Endothelial cell (in vitro differentiated cells): ENCODE measurements at regions not wholly inside any gene's neighbourhood (a gene's known extent, or its start where the extent isn't known, plus 50 kb on each side); places are given as distances from the start of the nearest gene placed in this dataset.
"Not testable (repeated sequence)": the region's sequence is repeated elsewhere in the genome, so short reads cannot be mapped to it uniquely, and the experiment has no call there.

Experiments used
- DNase-seq: peaks from one replicate; pipeline ENCODE4 v3.0.0; 2021; ENCODE audit warnings: low spot score
- H3K27ac Mint-ChIP-seq: one replicate; pipeline ENCODE4 v1.8.0; 2021; ENCODE audit warnings: mixed read lengths, inconsistent platforms; ENCODE audit not compliant: unreplicated experiment
- H3K27me3 Mint-ChIP-seq: one replicate; pipeline ENCODE4 v1.8.0; 2021; ENCODE audit warnings: mild to moderate bottlenecking, moderate library complexity, mixed read lengths, inconsistent platforms; ENCODE audit not compliant: unreplicated experiment
- H3K36me3 Mint-ChIP-seq: one replicate; pipeline ENCODE4 v1.8.0; 2021; ENCODE audit warnings: mild to moderate bottlenecking, low read depth, mixed read lengths, inconsistent platforms; ENCODE audit not compliant: unreplicated experiment
- H3K4me1 Mint-ChIP-seq: one replicate; pipeline ENCODE4 v1.8.0; 2021; ENCODE audit warnings: mild to moderate bottlenecking, mixed read lengths, inconsistent platforms; ENCODE audit not compliant: unreplicated experiment
- H3K4me3 Mint-ChIP-seq: one replicate; pipeline ENCODE4 v1.8.0; 2021; ENCODE audit warnings: mild to moderate bottlenecking, mixed read lengths, inconsistent platforms; ENCODE audit not compliant: unreplicated experiment
- H3K9me3 Mint-ChIP-seq: one replicate; pipeline ENCODE4 v1.8.0; 2021; ENCODE audit warnings: mixed read lengths, inconsistent platforms; ENCODE audit not compliant: unreplicated experiment
- CTCF ChIP-seq: fragments of 200-600 bp; sonication (generic); IDR thresholded peaks from one replicate; pipeline ENCODE4 v1.5.0; 2021; ENCODE audit warnings: antibody characterized with exemption; ENCODE audit not compliant: unreplicated experiment

- Mint-ChIP-seq H3K4me3 (peak overlapping the region; percentile 87), H3K27ac (no peak overlapping the region), H3K27me3 (peaks cover 22% of the 10 kb centered on the region), H3K36me3 (no peaks in the 10 kb centered on the region), H3K4me1 (peaks cover 18% of the 10 kb centered on the region), H3K9me3 (no peaks in the 10 kb centered on the region)
- peak; percentile 35 for DNase-seq
- no peak for TF ChIP-seq CTCF
These were observed 87.5 kb upstream of the RHOU start for GRCh38 chr1:228647523-228648444.

GRCh38 chr1:228648647-228649383 is 86.5 kb upstream of the RHOU start:
- Mint-ChIP-seq H3K27me3 (peaks cover 22% of the 10 kb centered on the region), H3K27ac (no peak overlapping the region)

GRCh38 chr1:228650141-228650540 is 85.1 kb upstream of the RHOU start:
- H3K9me3 Mint-ChIP-seq = no peaks in the 10 kb centered on the region
- H3K4me3 Mint-ChIP-seq = no peak overlapping the region
- peaks cover 22% of the 10 kb centered on the region for H3K27me3 Mint-ChIP-seq
- H3K27ac Mint-ChIP-seq = no peak overlapping the region
- no peaks in the 10 kb centered on the region for H3K36me3 Mint-ChIP-seq
- DNase-seq = no peak
- peaks cover 18% of the 10 kb centered on the region for H3K4me1 Mint-ChIP-seq
- TF ChIP-seq CTCF = no peak

More at GRCh38 chr1:228648647-228649383, 86.5 kb upstream of the RHOU start:
- Mint-ChIP-seq H3K9me3 (no peaks in the 10 kb centered on the region), H3K36me3 (no peaks in the 10 kb centered on the region), H3K4me1 (peaks cover 18% of the 10 kb centered on the region), H3K4me3 (peak overlapping the region; percentile 87)
- no peak for TF ChIP-seq CTCF
- DNase-seq = no peak

- no peak for DNase-seq
- Mint-ChIP-seq H3K27me3 (peaks cover 22% of the 10 kb centered on the region), H3K36me3 (no peaks in the 10 kb centered on the region), H3K4me1 (peaks cover 18% of the 10 kb centered on the region), H3K27ac (no peak overlapping the region), H3K4me3 (no peak overlapping the region), H3K9me3 (no peaks in the 10 kb centered on the region)
- no peak for TF ChIP-seq CTCF
These were observed 84.3 kb upstream of the RHOU start for GRCh38 chr1:228650946-228651345.

- Mint-ChIP-seq H3K27me3 (peaks cover 16% of the 10 kb centered on the region), H3K36me3 (no peaks in the 10 kb centered on the region), H3K27ac (no peak overlapping the region), H3K4me1 (peaks cover 12% of the 10 kb centered on the region), H3K9me3 (no peaks in the 10 kb centered on the region), H3K4me3 (no peak overlapping the region)
- DNase-seq = no peak
- TF ChIP-seq CTCF = no peak
These were observed 83.2 kb upstream of the RHOU start for GRCh38 chr1:228652116-228652515.

- not testable (repeated sequence) for H3K27me3 Mint-ChIP-seq, H3K9me3 Mint-ChIP-seq, DNase-seq, H3K36me3 Mint-ChIP-seq, H3K27ac Mint-ChIP-seq, H3K4me1 Mint-ChIP-seq, H3K4me3 Mint-ChIP-seq
These were observed 82.2 kb upstream of the RHOU start for GRCh38 chr1:228653057-228653456.
